Erythroblast (primary cell): ENCODE measurements at regions not wholly inside any gene's neighbourhood (a gene's known extent, or its start where the extent isn't known, plus 50 kb on each side); places are given as distances from the start of the nearest gene placed in this dataset.

Source experiments
- GATA1 ChIP-seq: IDR thresholded peaks from 2 replicates; pipeline ENCODE4 v1.6.1; 2011; ENCODE audit warnings: low read depth, mild to moderate bottlenecking, control low read depth, low read length, moderate library complexity
- POLR2A ChIP-seq: IDR thresholded peaks from 2 replicates; pipeline ENCODE4 v1.6.1; 2011; ENCODE audit warnings: mild to moderate bottlenecking, low read length

DNA sequence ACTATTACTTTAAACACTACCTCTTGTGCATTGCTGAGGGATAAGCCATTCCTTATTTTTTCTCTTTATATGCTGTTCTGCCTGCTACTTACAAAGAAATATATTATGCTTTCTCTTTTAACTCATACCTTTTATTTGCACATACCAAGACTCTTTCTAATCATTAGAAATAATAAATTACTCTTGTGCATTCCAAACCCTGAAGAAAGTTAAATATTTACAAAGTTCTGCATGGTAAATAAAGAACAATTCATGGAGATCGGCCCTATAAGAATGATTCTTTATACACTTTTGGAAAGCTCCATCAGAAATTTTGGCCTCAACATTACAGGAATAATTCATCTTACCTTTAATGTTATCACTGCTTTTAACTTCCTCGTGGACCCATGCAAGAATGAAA, 86.7 kb upstream of the PALMD start:
- TF ChIP-seq POLR2A (no peak), GATA1 (no peak)
